GM19023 (cell line): ENCODE measurements at regions not wholly inside any gene's neighbourhood (a gene's known extent, or its start where the extent isn't known, plus 50 kb on each side); places are given as distances from the start of the nearest gene placed in this dataset.

Experiments used
- ATAC-seq: cut with Tn5 transposase; IDR thresholded peaks from one replicate; pipeline ENCODE4 v1.9.1; 2021; ENCODE audit warnings: mild to moderate bottlenecking, moderate library complexity; ENCODE audit not compliant: unreplicated experiment

DNA sequence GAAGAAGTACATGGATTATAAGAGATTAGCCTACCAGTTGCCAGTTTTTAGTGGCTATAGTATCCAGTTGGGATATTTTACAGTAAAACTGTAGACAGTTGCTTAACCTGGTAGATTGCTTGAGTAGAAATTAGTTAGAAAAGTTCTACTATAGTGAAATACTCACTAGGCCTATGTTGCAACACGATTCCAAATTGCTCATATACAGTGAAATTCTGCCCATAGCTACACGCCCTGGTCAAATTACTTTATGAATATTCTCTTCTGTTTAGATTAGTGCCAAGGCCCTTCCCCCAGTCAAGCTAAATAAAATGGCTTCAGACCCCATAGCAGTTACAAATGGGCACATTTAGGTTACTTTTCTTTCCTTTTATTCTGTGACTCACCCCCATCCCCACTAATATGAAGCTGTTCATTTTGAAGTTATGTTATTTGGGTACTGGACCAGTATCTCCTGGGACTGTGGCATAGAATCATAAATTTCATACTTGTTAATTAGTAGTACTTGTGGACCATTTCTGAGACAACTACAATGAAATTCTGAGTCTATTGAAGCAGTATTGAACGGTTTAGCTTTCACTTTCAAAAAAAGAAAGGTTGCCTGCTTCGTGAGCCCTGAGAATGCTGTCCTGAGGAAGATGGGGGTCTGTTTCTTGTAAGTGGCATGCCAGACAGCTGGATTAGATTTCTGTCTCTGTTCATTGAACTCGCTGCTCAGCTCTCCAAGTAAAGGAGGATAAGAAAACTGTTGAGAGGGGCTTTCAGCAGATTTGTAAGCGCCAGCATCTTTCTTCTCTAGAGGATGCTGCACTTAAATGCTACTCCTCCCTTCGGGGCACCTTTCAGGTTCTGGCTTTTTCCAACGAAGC is 65.8 kb upstream of the CFAP20DC start:
- no peak for ATAC-seq

DNA sequence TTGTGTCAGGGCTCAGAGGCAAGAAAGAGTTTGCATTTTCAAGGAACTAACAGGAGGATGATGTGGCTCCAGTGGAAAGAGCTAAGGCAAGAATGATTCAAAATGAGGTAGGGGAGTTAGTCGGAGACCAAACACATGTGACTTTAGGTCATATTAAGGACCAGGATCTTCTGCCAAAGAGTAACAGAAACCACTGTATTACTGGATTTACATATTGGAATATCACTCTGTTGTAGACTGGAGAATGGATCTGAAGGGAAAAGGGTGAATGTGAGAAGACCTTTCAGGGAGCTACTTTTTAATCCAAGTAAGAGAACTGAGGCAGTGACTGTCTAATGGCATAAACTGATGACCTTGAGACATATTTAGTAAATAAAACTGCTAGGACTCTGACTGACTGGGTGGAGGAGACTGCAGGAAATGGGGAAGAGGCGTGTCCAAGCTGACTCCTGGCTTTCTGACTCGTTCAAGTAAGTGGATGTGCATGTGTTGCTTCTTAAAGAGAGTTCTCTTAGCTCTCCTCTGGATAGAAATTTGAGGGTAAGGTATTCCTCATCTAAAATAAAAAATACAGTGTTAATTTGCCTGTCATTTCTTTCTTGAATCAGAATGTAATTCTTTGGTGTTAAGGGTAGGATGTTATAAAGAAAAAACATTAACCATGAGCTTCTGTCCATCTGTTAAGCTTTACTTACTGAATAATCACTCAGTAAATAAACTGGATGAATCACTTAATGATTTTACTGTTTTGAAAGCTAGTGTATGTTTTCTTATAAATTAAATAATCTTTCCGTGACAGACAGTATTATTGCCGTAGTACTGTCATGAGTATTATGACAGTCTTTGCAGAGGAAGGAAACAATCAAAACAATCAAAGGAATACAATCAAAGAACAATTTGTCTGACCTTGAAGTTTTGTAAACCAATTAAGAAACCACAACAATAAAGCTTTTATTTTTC is 58.3 kb upstream of the CFAP20DC start:
- ATAC-seq, result no peak

DNA sequence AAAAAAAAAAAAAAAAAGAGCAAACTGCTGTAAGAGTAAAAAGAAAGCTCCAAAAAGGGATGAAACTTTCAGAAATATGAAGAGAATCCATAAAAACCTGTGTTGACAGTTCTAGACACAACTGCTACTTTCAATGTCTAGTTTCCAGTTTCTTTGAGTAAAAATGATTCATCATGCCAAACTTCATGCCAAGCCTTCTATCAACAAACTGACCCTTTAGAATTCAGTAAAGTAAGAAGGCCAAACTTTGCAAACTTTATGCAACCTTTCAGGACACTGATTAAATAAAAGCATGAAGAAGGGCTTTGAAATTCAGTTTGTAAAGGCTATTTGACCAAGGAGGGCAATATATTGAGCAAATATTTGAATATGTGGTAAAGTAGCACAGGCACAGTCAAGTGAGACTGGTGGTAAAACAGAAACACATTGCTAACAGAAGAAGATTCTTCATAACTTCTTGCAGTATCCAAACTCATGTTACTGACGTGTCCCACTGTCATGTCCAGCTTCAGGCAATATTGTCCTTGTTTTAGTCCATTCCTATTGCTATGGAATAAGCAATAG is 56.3 kb upstream of the CFAP20DC start:
- no peak for ATAC-seq

- ATAC-seq, result no peak
These were observed 53.7 kb upstream of the CFAP20DC start for GRCh38 chr3:59103552-59103951.

- no peak for ATAC-seq
These were observed 51.5 kb upstream of the CFAP20DC start for GRCh38 chr3:59101231-59101736.
